Activated T-cell treated with anti-CD3 and anti-CD28 coated beads, Interleukin-2, amount 50 U/mL, for 72 hours (primary cell): ENCODE measurements at regions not wholly inside any gene's neighbourhood (a gene's known extent, or its start where the extent isn't known, plus 50 kb on each side); places are given as distances from the start of the nearest gene placed in this dataset.

Experiments
- ATAC-seq, 2 donors: fragments of 150-1000 bp; cut with Tn5 transposase; replicated peaks in 1 of 2; 2 replicates each; pipeline ENCODE4 v1.10.0; 2021; ENCODE audit warnings: moderate library complexity in 2 of 2, mild to moderate bottlenecking in 1 of 2
- DNase-seq, 2 donors: peaks; one replicate each; pipeline ENCODE4 v3.0.0; 2021 to 2022; ENCODE audit warnings: mixed read lengths in 1 of 2
- H3K27ac Mint-ChIP-seq: one replicate; pipeline ENCODE4 v1.8.0; 2022; ENCODE audit warnings: mild to moderate bottlenecking, moderate library complexity, mixed read lengths
- H3K27me3 Mint-ChIP-seq: one replicate; pipeline ENCODE4 v1.8.0; 2022; ENCODE audit warnings: low read depth, mixed read lengths
- H3K36me3 Mint-ChIP-seq, 2 donors: one replicate each; pipeline ENCODE4 v1.8.0; 2022; ENCODE audit warnings: mixed read lengths in 2 of 2, mild to moderate bottlenecking in 1 of 2; ENCODE audit not compliant: insufficient read depth in 2 of 2
- H3K4me1 Mint-ChIP-seq: one replicate; pipeline ENCODE4 v1.8.0; 2022; ENCODE audit warnings: low read depth, mixed read lengths
- H3K4me3 Mint-ChIP-seq, 2 donors: one replicate each; pipeline ENCODE4 v1.8.0; 2022; ENCODE audit warnings: mild to moderate bottlenecking in 2 of 2, mixed read lengths in 2 of 2, moderate library complexity in 2 of 2
- H3K9me3 Mint-ChIP-seq, 2 donors: one replicate each; pipeline ENCODE4 v1.8.0; 2022; ENCODE audit warnings: mixed read lengths in 2 of 2

- ATAC-seq = no peak
- Mint-ChIP-seq H3K27me3 (no peaks in the 10 kb centered on the region), H3K9me3 (peaks cover 7% of the 10 kb centered on the region in 2 donors), H3K27ac (no peak overlapping the region), H3K4me3 (no peak overlapping the region), H3K36me3 (peaks cover 4 to 8% of the 10 kb centered on the region in 2 donors), H3K4me1 (no peaks in the 10 kb centered on the region)
- DNase-seq = no peak
These were observed 110.0 kb downstream of the LITAF start for GRCh38 chr16:11476676-11477075.

GRCh38 chr16:11478431-11479119 lies 108.1 kb downstream of the LITAF start:
- Mint-ChIP-seq H3K27me3 (no peaks in the 10 kb centered on the region), H3K9me3 (peaks cover 7 to 14% of the 10 kb centered on the region in 2 donors), H3K4me1 (no peaks in the 10 kb centered on the region), H3K36me3 (peaks cover 10 to 15% of the 10 kb centered on the region in 2 donors), H3K4me3 (no peak overlapping the region), H3K27ac (no peak overlapping the region)
- DNase-seq = no peak
- no peak for ATAC-seq

GRCh38 chr16:11479916-11480315 lies 106.8 kb downstream of the LITAF start:
- Mint-ChIP-seq H3K4me3 (no peak overlapping the region), H3K36me3 (peaks cover 12 to 18% of the 10 kb centered on the region in 2 donors), H3K9me3 (peaks cover 7 to 16% of the 10 kb centered on the region in 2 donors), H3K4me1 (no peaks in the 10 kb centered on the region), H3K27ac (no peak overlapping the region), H3K27me3 (no peaks in the 10 kb centered on the region)
- no peak for DNase-seq
- ATAC-seq = no peak

- H3K9me3 Mint-ChIP-seq = peaks cover 10 to 19% of the 10 kb centered on the region in 2 donors
- H3K36me3 Mint-ChIP-seq = peaks cover 15 to 24% of the 10 kb centered on the region in 2 donors
- H3K27ac Mint-ChIP-seq = no peak overlapping the region
- DNase-seq = no peak
- H3K4me1 Mint-ChIP-seq = no peaks in the 10 kb centered on the region
- H3K4me3 Mint-ChIP-seq = no peak overlapping the region
- no peak for ATAC-seq
- H3K27me3 Mint-ChIP-seq = no peaks in the 10 kb centered on the region
These were observed 106.1 kb downstream of the LITAF start for GRCh38 chr16:11480634-11481033.

- H3K9me3 Mint-ChIP-seq = peaks cover 11 to 25% of the 10 kb centered on the region in 2 donors
- H3K4me3 Mint-ChIP-seq = no peak overlapping the region
- ATAC-seq (no peak), DNase-seq (no peak)
- no peaks in the 10 kb centered on the region for H3K27me3 Mint-ChIP-seq
- H3K4me1 Mint-ChIP-seq = no peaks in the 10 kb centered on the region
- H3K36me3 Mint-ChIP-seq = peaks cover 19 to 25% of the 10 kb centered on the region in 2 donors
- no peak overlapping the region for H3K27ac Mint-ChIP-seq
These were observed 104.7 kb downstream of the LITAF start for GRCh38 chr16:11481987-11482386.

- ATAC-seq = no peak
- peaks cover 11 to 25% of the 10 kb centered on the region in 2 donors for H3K9me3 Mint-ChIP-seq
- no peaks in the 10 kb centered on the region for H3K4me1 Mint-ChIP-seq
- no peak overlapping the region for H3K4me3 Mint-ChIP-seq
- H3K36me3 Mint-ChIP-seq = peaks cover 19 to 25% of the 10 kb centered on the region in 2 donors
- no peak overlapping the region for H3K27ac Mint-ChIP-seq
- no peaks in the 10 kb centered on the region for H3K27me3 Mint-ChIP-seq
- no peak for DNase-seq
These were observed 103.6 kb downstream of the LITAF start for GRCh38 chr16:11482946-11483748.

GRCh38 chr16:11484691-11485258 lies 101.9 kb downstream of the LITAF start:
- no peaks in the 10 kb centered on the region for H3K4me1 Mint-ChIP-seq

GRCh38 chr16:11485676-11486075 lies 101.0 kb downstream of the LITAF start:
- Mint-ChIP-seq H3K9me3 (peaks cover 9 to 22% of the 10 kb centered on the region in 2 donors), H3K4me1 (no peaks in the 10 kb centered on the region), H3K27ac (no peak overlapping the region), H3K27me3 (no peaks in the 10 kb centered on the region), H3K36me3 (peaks cover 18 to 24% of the 10 kb centered on the region in 2 donors), H3K4me3 (no peak overlapping the region)
- ATAC-seq (no peak), DNase-seq (no peak)

More at GRCh38 chr16:11484691-11485258, 101.9 kb downstream of the LITAF start:
- Mint-ChIP-seq H3K27me3 (no peaks in the 10 kb centered on the region), H3K27ac (no peak overlapping the region), H3K9me3 (peaks cover 12 to 25% of the 10 kb centered on the region in 2 donors), H3K4me3 (no peak overlapping the region), H3K36me3 (peaks cover 19 to 28% of the 10 kb centered on the region in 2 donors)
- DNase-seq = no peak
- no peak for ATAC-seq

GRCh38 chr16:11487289-11487688 lies 99.4 kb downstream of the LITAF start:
- Mint-ChIP-seq H3K9me3 (peaks cover 6 to 16% of the 10 kb centered on the region in 2 donors), H3K4me1 (no peaks in the 10 kb centered on the region), H3K27ac (no peak overlapping the region), H3K27me3 (no peaks in the 10 kb centered on the region), H3K36me3 (peaks cover 14 to 18% of the 10 kb centered on the region in 2 donors), H3K4me3 (no peak overlapping the region)
- DNase-seq (no peak), ATAC-seq (no peak)

- H3K4me1 Mint-ChIP-seq = no peaks in the 10 kb centered on the region
- H3K4me3 Mint-ChIP-seq = no peak overlapping the region
- no peak overlapping the region for H3K27ac Mint-ChIP-seq
- H3K9me3 Mint-ChIP-seq = peaks cover 6 to 12% of the 10 kb centered on the region in 2 donors
- DNase-seq (no peak), ATAC-seq (no peak)
- H3K27me3 Mint-ChIP-seq = no peaks in the 10 kb centered on the region
- H3K36me3 Mint-ChIP-seq = peaks cover 10 to 14% of the 10 kb centered on the region in 2 donors
These were observed 98.4 kb downstream of the LITAF start for GRCh38 chr16:11488304-11488703.

- peaks cover 0 to 2% of the 10 kb centered on the region in 2 donors for H3K9me3 Mint-ChIP-seq
These were observed 95.2 kb downstream of the LITAF start for GRCh38 chr16:11491524-11491923.

GRCh38 chr16:11492808-11493530 lies 93.8 kb downstream of the LITAF start:
- H3K27me3 Mint-ChIP-seq = no peaks in the 10 kb centered on the region
- no peak for ATAC-seq
- peaks cover 29% of the 10 kb centered on the region for H3K4me1 Mint-ChIP-seq
- no peak for DNase-seq
- H3K4me3 Mint-ChIP-seq = no peak overlapping the region
- H3K36me3 Mint-ChIP-seq = peaks cover 0 to 3% of the 10 kb centered on the region in 2 donors
- peak overlapping the region; percentile 38 for H3K27ac Mint-ChIP-seq
- H3K9me3 Mint-ChIP-seq = peaks cover 0 to 2% of the 10 kb centered on the region in 2 donors

More at GRCh38 chr16:11491524-11491923, 95.2 kb downstream of the LITAF start:
- peaks cover 0 to 3% of the 10 kb centered on the region in 2 donors for H3K36me3 Mint-ChIP-seq
- peaks cover 15% of the 10 kb centered on the region for H3K4me1 Mint-ChIP-seq
- DNase-seq (no peak), ATAC-seq (no peak)
- no peak overlapping the region for H3K4me3 Mint-ChIP-seq
- H3K27me3 Mint-ChIP-seq = no peaks in the 10 kb centered on the region
- no peak overlapping the region for H3K27ac Mint-ChIP-seq
